ENCODE measurements at regions not wholly inside any gene's neighbourhood (a gene's known extent, or its start where the extent isn't known, plus 50 kb on each side); places are given as distances from the start of the nearest gene placed in this dataset.

DNA sequence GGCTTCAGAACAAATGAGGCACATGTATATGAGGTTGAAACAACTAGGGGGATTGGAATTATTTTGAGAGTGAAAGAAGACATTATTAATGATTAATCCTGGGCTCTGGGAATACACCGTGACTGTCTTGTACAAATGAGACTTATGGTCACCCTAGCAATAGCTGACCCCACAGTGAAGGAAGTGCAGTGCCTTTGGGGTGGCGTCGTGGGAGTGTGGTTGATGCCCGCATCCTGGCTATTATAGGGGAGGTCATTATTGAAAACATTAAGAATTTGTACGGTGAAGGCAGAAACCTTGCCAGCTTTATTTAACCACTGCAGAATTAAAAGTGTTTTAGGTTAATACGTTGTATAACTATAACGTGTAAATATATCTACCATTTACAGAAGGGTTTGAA, 296.7 kb downstream of the CYRIA start:
- Histone ChIP-seq H3K9ac (ENCODE audit: low read length) (no peak overlapping the region), H3K4me1 (ENCODE audit: control insufficient read depth in 2 of 2, insufficient read depth in 2 of 2, low read length in 2 of 2) (no peaks in the 10 kb centered on the region), H2AFZ (ENCODE audit: insufficient read depth, low read depth, low read length, poor library complexity, severe bottlenecking) (no peak overlapping the region), H4K20me1 (ENCODE audit: control insufficient read depth, insufficient read depth, low read length, poor library complexity, severe bottlenecking) (no peaks in the 10 kb centered on the region), H3K27ac (ENCODE audit: low read length in 2 of 2) (no peak overlapping the region), H3K79me2 (ENCODE audit: control insufficient read depth, insufficient read depth, low read length) (no peaks in the 10 kb centered on the region), H3K27me3 (replicated peaks in 1 of 4; ENCODE audit: control extremely low read depth in 1 of 4, control insufficient read depth in 3 of 4, insufficient read depth in 4 of 4, low read length in 3 of 4) (no peaks in the 10 kb centered on the region), H3K9me3 (ENCODE audit: control extremely low read depth in 1 of 3, control insufficient read depth in 2 of 3, insufficient read depth in 1 of 3, low read length in 2 of 3) (no peaks in the 10 kb centered on the region), H3K4me2 (replicated peaks; ENCODE audit: low read depth, low read length, poor library complexity, severe bottlenecking) (no peak overlapping the region), H3K36me3 (replicated peaks in 1 of 2; ENCODE audit: control extremely low read depth in 1 of 2, control insufficient read depth in 1 of 2, extremely low read depth in 1 of 2, insufficient read depth in 2 of 2, low read length in 1 of 2) (no peaks in the 10 kb centered on the region), H3K4me3 (ENCODE audit: control extremely low read depth in 1 of 5, extremely low read depth in 1 of 5, insufficient read depth in 1 of 5, low read depth in 2 of 5, low read length in 4 of 5) (no peak overlapping the region)
- no peak overlapping the region for H3K27ac Mint-ChIP-seq
- CTCF ChIA-PET, result no interaction called here
- no peaks in the 10 kb centered on the region for H3K9me3 Mint-ChIP-seq (ENCODE audit: insufficient read depth)
- no peaks in the 10 kb centered on the region for H3K27me3 Mint-ChIP-seq
- DNase-seq (no peak), ATAC-seq (ENCODE audit: low read depth) (no peak)
- TF ChIP-seq EZH2 (IDR thresholded peaks at IDR 0.05; ENCODE audit: borderline replicate concordance, insufficient read depth, low read depth, low read length, poor library complexity, severe bottlenecking), result no peak
- TF ChIP-seq, protein P1, sequence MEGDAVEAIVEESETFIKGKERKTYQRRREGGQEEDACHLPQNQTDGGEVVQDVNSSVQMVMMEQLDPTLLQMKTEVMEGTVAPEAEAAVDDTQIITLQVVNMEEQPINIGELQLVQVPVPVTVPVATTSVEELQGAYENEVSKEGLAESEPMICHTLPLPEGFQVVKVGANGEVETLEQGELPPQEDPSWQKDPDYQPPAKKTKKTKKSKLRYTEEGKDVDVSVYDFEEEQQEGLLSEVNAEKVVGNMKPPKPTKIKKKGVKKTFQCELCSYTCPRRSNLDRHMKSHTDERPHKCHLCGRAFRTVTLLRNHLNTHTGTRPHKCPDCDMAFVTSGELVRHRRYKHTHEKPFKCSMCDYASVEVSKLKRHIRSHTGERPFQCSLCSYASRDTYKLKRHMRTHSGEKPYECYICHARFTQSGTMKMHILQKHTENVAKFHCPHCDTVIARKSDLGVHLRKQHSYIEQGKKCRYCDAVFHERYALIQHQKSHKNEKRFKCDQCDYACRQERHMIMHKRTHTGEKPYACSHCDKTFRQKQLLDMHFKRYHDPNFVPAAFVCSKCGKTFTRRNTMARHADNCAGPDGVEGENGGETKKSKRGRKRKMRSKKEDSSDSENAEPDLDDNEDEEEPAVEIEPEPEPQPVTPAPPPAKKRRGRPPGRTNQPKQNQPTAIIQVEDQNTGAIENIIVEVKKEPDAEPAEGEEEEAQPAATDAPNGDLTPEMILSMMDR (IDR thresholded peaks at IDR 0.05), result no peak
- POLR2A ChIA-PET, result no interaction called here
- H3K4me1 Mint-ChIP-seq, result no peaks in the 10 kb centered on the region
- intact Hi-C loops (cut with micrococcal nuclease), result no loop called here
- H3K4me3 Mint-ChIP-seq, result no peak overlapping the region
- 100% methylated on average over 1 of the region's 7 CpGs for WGBS (ENCODE audit: insufficient coverage)

DNA sequence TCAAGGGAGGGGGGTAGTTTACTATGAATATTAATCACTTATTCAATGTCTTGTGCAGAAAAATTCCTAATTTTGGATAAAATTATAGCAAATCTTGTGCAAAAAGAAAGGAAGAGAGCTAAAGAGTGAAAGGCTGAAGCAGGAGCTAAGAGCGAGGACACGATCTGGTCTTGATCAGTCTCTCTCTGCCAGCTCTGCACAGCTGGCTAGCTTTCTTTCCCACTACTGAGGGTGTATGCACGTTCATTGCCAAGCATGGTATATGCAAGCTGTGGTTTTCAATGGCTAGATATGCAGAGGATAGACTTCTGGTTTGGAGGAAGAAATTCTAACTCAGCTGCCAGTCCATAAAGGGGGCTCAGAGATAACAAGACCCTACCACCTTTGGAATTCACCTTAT, 297.3 kb downstream of the CYRIA start:
- TF ChIP-seq EZH2 (IDR thresholded peaks at IDR 0.05; ENCODE audit: borderline replicate concordance, insufficient read depth, low read depth, low read length, poor library complexity, severe bottlenecking), result no peak
- TF ChIP-seq, protein P1 (IDR thresholded peaks at IDR 0.05), result no peak
- CTCF ChIA-PET, result no interaction called here
- H3K27me3 Mint-ChIP-seq, result no peaks in the 10 kb centered on the region
- H3K79me2 ChIP-seq (ENCODE audit: control insufficient read depth, insufficient read depth, low read length), result no peaks in the 10 kb centered on the region
- H3K4me3 Mint-ChIP-seq, result no peak overlapping the region
- no peaks in the 10 kb centered on the region for H3K9me3 ChIP-seq (ENCODE audit: control extremely low read depth in 1 of 3, control insufficient read depth in 2 of 3, insufficient read depth in 1 of 3, low read length in 2 of 3)
- intact Hi-C loops (cut with micrococcal nuclease), result no loop called here
- no peaks in the 10 kb centered on the region for H3K36me3 ChIP-seq (replicated peaks in 1 of 2; ENCODE audit: control extremely low read depth in 1 of 2, control insufficient read depth in 1 of 2, extremely low read depth in 1 of 2, insufficient read depth in 2 of 2, low read length in 1 of 2)
- H3K4me2 ChIP-seq (replicated peaks; ENCODE audit: low read depth, low read length, poor library complexity, severe bottlenecking), result no peak overlapping the region
- H3K4me1 ChIP-seq (ENCODE audit: control insufficient read depth in 2 of 2, insufficient read depth in 2 of 2, low read length in 2 of 2), result no peaks in the 10 kb centered on the region
- H3K4me3 ChIP-seq (ENCODE audit: control extremely low read depth in 1 of 5, extremely low read depth in 1 of 5, insufficient read depth in 1 of 5, low read depth in 2 of 5, low read length in 4 of 5), result no peak overlapping the region
- H3K27ac Mint-ChIP-seq, result no peak overlapping the region
- POLR2A ChIA-PET, result no interaction called here
- H3K4me1 Mint-ChIP-seq, result no peaks in the 10 kb centered on the region
- WGBS (ENCODE audit: insufficient coverage), result 91% methylated on average over 2 of the region's 3 CpGs
- DNase-seq (no peak), ATAC-seq (ENCODE audit: low read depth) (no peak)
- H3K9ac ChIP-seq (ENCODE audit: low read length), result no peak overlapping the region
- H3K27ac ChIP-seq (ENCODE audit: low read length in 2 of 2), result no peak overlapping the region
- no peak overlapping the region for H2AFZ ChIP-seq (ENCODE audit: insufficient read depth, low read depth, low read length, poor library complexity, severe bottlenecking)
- no peaks in the 10 kb centered on the region for H4K20me1 ChIP-seq (ENCODE audit: control insufficient read depth, insufficient read depth, low read length, poor library complexity, severe bottlenecking)
- no peaks in the 10 kb centered on the region for H3K9me3 Mint-ChIP-seq (ENCODE audit: insufficient read depth)
- no peaks in the 10 kb centered on the region for H3K27me3 ChIP-seq (replicated peaks in 1 of 4; ENCODE audit: control extremely low read depth in 1 of 4, control insufficient read depth in 3 of 4, insufficient read depth in 4 of 4, low read length in 3 of 4)

Data from B cell (primary cell).